ENCODE measurements at regions not wholly inside any gene's neighbourhood (a gene's known extent, or its start where the extent isn't known, plus 50 kb on each side); places are given as distances from the start of the nearest gene placed in this dataset.

DNA sequence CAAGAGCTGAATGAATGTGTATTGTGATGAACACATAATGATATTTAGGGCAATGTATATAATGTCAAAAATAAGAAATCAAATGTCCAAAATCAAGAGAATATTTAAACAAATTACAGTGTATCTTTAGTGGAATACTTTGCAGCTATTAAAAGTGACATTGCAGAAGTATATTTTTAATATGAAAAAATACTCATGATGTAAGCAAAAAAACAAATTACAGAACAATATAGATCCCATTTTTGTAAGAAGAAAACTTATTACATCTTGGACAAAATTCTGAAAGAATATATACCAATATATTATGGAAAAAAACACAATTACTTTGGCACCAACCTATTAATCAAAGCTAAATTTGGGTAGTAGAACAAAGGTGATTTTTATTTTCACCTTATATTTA, 308.2 kb upstream of the NEBL start:
- TF ChIP-seq CREB1 (IDR thresholded peaks at IDR 0.05; ENCODE audit: low read depth) (no peak), FOXM1 (IDR thresholded peaks at IDR 0.05; ENCODE audit: borderline replicate concordance, low read depth) (no peak), NFIC (IDR thresholded peaks at IDR 0.05) (no peak), TAF1 (IDR thresholded peaks at IDR 0.05; ENCODE audit: low read depth) (no peak), CEBPB (IDR thresholded peaks at IDR 0.05) (no peak)
- TF ChIP-seq, protein P1, sequence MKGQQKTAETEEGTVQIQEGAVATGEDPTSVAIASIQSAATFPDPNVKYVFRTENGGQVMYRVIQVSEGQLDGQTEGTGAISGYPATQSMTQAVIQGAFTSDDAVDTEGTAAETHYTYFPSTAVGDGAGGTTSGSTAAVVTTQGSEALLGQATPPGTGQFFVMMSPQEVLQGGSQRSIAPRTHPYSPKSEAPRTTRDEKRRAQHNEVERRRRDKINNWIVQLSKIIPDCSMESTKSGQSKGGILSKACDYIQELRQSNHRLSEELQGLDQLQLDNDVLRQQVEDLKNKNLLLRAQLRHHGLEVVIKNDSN (IDR thresholded peaks at IDR 0.05) = no peak

GRCh38 chr10:21203473-21204107, 306.5 kb upstream of the NEBL start:
- TF ChIP-seq NFIC (IDR thresholded peaks at IDR 0.05) (no peak), REST (IDR thresholded peaks at IDR 0.05; ENCODE audit: low read depth) (no peak), TEAD4 (IDR thresholded peaks at IDR 0.05) (no peak), TCF12 (IDR thresholded peaks at IDR 0.05; ENCODE audit: low read depth) (no peak), CREB1 (IDR thresholded peaks at IDR 0.05; ENCODE audit: low read depth) (no peak), EGR1 (IDR thresholded peaks at IDR 0.05) (no peak), YY1 (IDR thresholded peaks at IDR 0.05; ENCODE audit: low read depth) (no peak), EP300 (IDR thresholded peaks at IDR 0.05; ENCODE audit: borderline replicate concordance) (no peak), CEBPB (IDR thresholded peaks at IDR 0.05) (no peak), FOXM1 (IDR thresholded peaks at IDR 0.05; ENCODE audit: borderline replicate concordance, low read depth) (no peak), ZBTB7A (IDR thresholded peaks at IDR 0.05; ENCODE audit: low read depth) (no peak), TAF1 (IDR thresholded peaks at IDR 0.05; ENCODE audit: low read depth) (no peak), RAD21 (IDR thresholded peaks at IDR 0.05; ENCODE audit: low read depth) (no peak)
- TF ChIP-seq, protein P2, sequence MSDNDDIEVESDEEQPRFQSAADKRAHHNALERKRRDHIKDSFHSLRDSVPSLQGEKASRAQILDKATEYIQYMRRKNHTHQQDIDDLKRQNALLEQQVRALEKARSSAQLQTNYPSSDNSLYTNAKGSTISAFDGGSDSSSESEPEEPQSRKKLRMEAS (IDR thresholded peaks at IDR 0.05) = no peak
- TF ChIP-seq, protein P1 (IDR thresholded peaks at IDR 0.05) = no peak

GRCh38 chr10:21202776-21203462, 305.8 kb upstream of the NEBL start:
- TF ChIP-seq TCF12 (IDR thresholded peaks at IDR 0.05; ENCODE audit: low read depth) = no peak
- no peak for TF ChIP-seq EGR1 (IDR thresholded peaks at IDR 0.05)
- no peak for TF ChIP-seq CEBPB (IDR thresholded peaks at IDR 0.05)
- no peak for TF ChIP-seq TEAD4 (IDR thresholded peaks at IDR 0.05)
- TF ChIP-seq FOXM1 (IDR thresholded peaks at IDR 0.05; ENCODE audit: borderline replicate concordance, low read depth) = no peak
- TF ChIP-seq, protein P1 (IDR thresholded peaks at IDR 0.05) = no peak
- no peak for TF ChIP-seq REST (IDR thresholded peaks at IDR 0.05; ENCODE audit: low read depth)
- TF ChIP-seq ZBTB7A (IDR thresholded peaks at IDR 0.05; ENCODE audit: low read depth) = no peak
- no peak for TF ChIP-seq RAD21 (IDR thresholded peaks at IDR 0.05; ENCODE audit: low read depth)
- no peak for TF ChIP-seq TAF1 (IDR thresholded peaks at IDR 0.05; ENCODE audit: low read depth)
- no peak for TF ChIP-seq NFIC (IDR thresholded peaks at IDR 0.05)
- TF ChIP-seq, protein P2 (IDR thresholded peaks at IDR 0.05) = no peak
- TF ChIP-seq YY1 (IDR thresholded peaks at IDR 0.05; ENCODE audit: low read depth) = no peak
- no peak for TF ChIP-seq CREB1 (IDR thresholded peaks at IDR 0.05; ENCODE audit: low read depth)
- TF ChIP-seq EP300 (IDR thresholded peaks at IDR 0.05; ENCODE audit: borderline replicate concordance) = no peak

GRCh38 chr10:21199501-21199900, 302.4 kb upstream of the NEBL start:
- no peak for TF ChIP-seq EP300 (IDR thresholded peaks at IDR 0.05; ENCODE audit: borderline replicate concordance)
- TF ChIP-seq YY1 (IDR thresholded peaks at IDR 0.05; ENCODE audit: low read depth) = no peak
- TF ChIP-seq RAD21 (IDR thresholded peaks at IDR 0.05; ENCODE audit: low read depth) = no peak
- no peak for TF ChIP-seq CREB1 (IDR thresholded peaks at IDR 0.05; ENCODE audit: low read depth)
- no peak for TF ChIP-seq NFIC (IDR thresholded peaks at IDR 0.05)
- TF ChIP-seq ZBTB7A (IDR thresholded peaks at IDR 0.05; ENCODE audit: low read depth) = no peak
- no peak for TF ChIP-seq TEAD4 (IDR thresholded peaks at IDR 0.05)
- TF ChIP-seq, protein P2 (IDR thresholded peaks at IDR 0.05) = no peak
- no peak for TF ChIP-seq CEBPB (IDR thresholded peaks at IDR 0.05)
- TF ChIP-seq TCF12 (IDR thresholded peaks at IDR 0.05; ENCODE audit: low read depth) = no peak
- no peak for TF ChIP-seq EGR1 (IDR thresholded peaks at IDR 0.05)

Data from Ishikawa (cell line).